GM12874 (cell line): ENCODE measurements at regions not wholly inside any gene's neighbourhood (a gene's known extent, or its start where the extent isn't known, plus 50 kb on each side); places are given as distances from the start of the nearest gene placed in this dataset.

Source experiments
- CTCF ChIP-seq: IDR thresholded peaks from 2 replicates; pipeline ENCODE4 v1.5.1; 2011; ENCODE audit warnings: low read depth, mild to moderate bottlenecking, control low read depth, low read length, moderate library complexity; ENCODE audit not compliant: insufficient read depth

- TF ChIP-seq CTCF: no peak
Measured at GRCh38 chr4:11053601-11054220, 369.1 kb upstream of the CLNK start.

GRCh38 chr4:11051181-11051580, 366.6 kb upstream of the CLNK start:
- TF ChIP-seq CTCF: no peak

GRCh38 chr4:11050766-11051165, 366.2 kb upstream of the CLNK start:
- TF ChIP-seq CTCF: no peak

GRCh38 chr4:11049001-11049400, 364.4 kb upstream of the CLNK start:
- no peak for TF ChIP-seq CTCF

- no peak for TF ChIP-seq CTCF
Measured at GRCh38 chr4:11042760-11043159, 358.2 kb upstream of the CLNK start.

GRCh38 chr4:11039634-11040131, 355.1 kb upstream of the CLNK start:
- TF ChIP-seq CTCF: no peak

- no peak for TF ChIP-seq CTCF
Measured at GRCh38 chr4:11038926-11039325, 354.4 kb upstream of the CLNK start.

GRCh38 chr4:11037637-11038036, 353.1 kb upstream of the CLNK start:
- TF ChIP-seq CTCF: no peak
